OCI-LY7 (cell line): ENCODE measurements at regions not wholly inside any gene's neighbourhood (a gene's known extent, or its start where the extent isn't known, plus 50 kb on each side); places are given as distances from the start of the nearest gene placed in this dataset.

Experiments used
- BruUV-seq: library from RNA; stranded (reverse); fragments of 400-500 nt; replicated peaks from 2 replicates; lab custom pipeline; 2021; lab: Mats Ljungman, UMichigan
- CTCF ChIA-PET: fragments of 300-600 bp; sonication (Branson Sonifier 250); formaldehyde crosslinking; loops from one replicate; lab custom pipeline; 2022; ENCODE audit warnings: antibody characterized with exemption; ENCODE audit not compliant: unreplicated experiment; lab: Charles Lee
- POLR2A ChIA-PET: fragments of 300-600 bp; sonication (Branson Sonifier 250); formaldehyde crosslinking; loops from one replicate; lab custom pipeline; 2022; ENCODE audit warnings: antibody characterized with exemption; lab: Charles Lee
- DNase-seq: peaks from one replicate; pipeline ENCODE4 v3.0.0-alpha.2; 2015; ENCODE audit warnings: low spot score
- H2AFZ ChIP-seq: fragments of 200-600 bp; sonication (generic), shearing (Covaris generic); 2 replicates; pipeline ENCODE4 v1.6.1; 2014; ENCODE audit warnings: mild to moderate bottlenecking, antibody characterized with exemption, low read length, moderate library complexity
- H3K27ac ChIP-seq: fragments of 200-600 bp; sonication (generic); 2 replicates; pipeline ENCODE4 v1.5.1; 2014; ENCODE audit warnings: mixed run types, low read depth, mild to moderate bottlenecking, moderate library complexity, low read length, inconsistent platforms; ENCODE audit not compliant: poor library complexity, severe bottlenecking
- H3K36me3 ChIP-seq: fragments of 200-600 bp; sonication (generic); 2 replicates; pipeline ENCODE4 v1.6.1; 2014; ENCODE audit warnings: mild to moderate bottlenecking, antibody characterized with exemption, low read length, moderate library complexity, mixed read lengths; ENCODE audit not compliant: insufficient read depth
- H3K4me1 ChIP-seq: fragments of 200-600 bp; sonication (generic); 2 replicates; pipeline ENCODE4 v1.5.1; 2014; ENCODE audit warnings: mild to moderate bottlenecking, low read length; ENCODE audit not compliant: insufficient read depth, poor library complexity, severe bottlenecking
- H3K4me2 ChIP-seq: fragments of 200-600 bp; sonication (generic); 2 replicates; pipeline ENCODE4 v1.6.1; 2014; ENCODE audit warnings: mild to moderate bottlenecking, low read length
- H3K4me3 ChIP-seq: fragments of 200-600 bp; sonication (generic); 2 replicates; pipeline ENCODE4 v1.5.1; 2014; ENCODE audit warnings: mild to moderate bottlenecking, low read depth, low read length; ENCODE audit not compliant: poor library complexity, severe bottlenecking
- H3K79me2 ChIP-seq: fragments of 200-600 bp; sonication (generic); 2 replicates; pipeline ENCODE4 v1.6.1; 2016; ENCODE audit warnings: low read depth, mild to moderate bottlenecking, low read length, moderate library complexity, mixed read lengths; ENCODE audit not compliant: insufficient read depth
- H3K9me2 ChIP-seq: fragments of 200-600 bp; sonication (generic); 2 replicates; pipeline ENCODE4 v1.6.1; 2016; ENCODE audit warnings: mild to moderate bottlenecking, low read length, mixed read lengths; ENCODE audit not compliant: insufficient read depth
- H3K9me3 ChIP-seq: fragments of 200-600 bp; sonication (generic); 2 replicates; pipeline ENCODE4 v1.6.1; 2014; ENCODE audit warnings: mild to moderate bottlenecking, mixed run types, low read length, mixed read lengths
- H4K20me1 ChIP-seq: fragments of 200-600 bp; sonication (generic); 2 replicates; pipeline ENCODE4 v1.6.1; 2014; ENCODE audit warnings: mild to moderate bottlenecking, antibody characterized with exemption, low read length, moderate library complexity, mixed read lengths; ENCODE audit not compliant: insufficient read depth
- EZH2phosphoT487 ChIP-seq: fragments of 200-600 bp; sonication (generic); IDR thresholded peaks from 2 replicates; pipeline ENCODE4 v1.6.1; 2018; ENCODE audit warnings: low read depth, borderline replicate concordance, mild to moderate bottlenecking, mixed run types, antibody characterized with exemption, low read length, moderate library complexity, mixed read lengths
- intact Hi-C: fragments of 100-400 bp; cut with micrococcal nuclease; formaldehyde crosslinking; loops from one replicate; pipeline ENCODE4 v1.10.0; 2022; ENCODE audit not compliant: unreplicated experiment
- TF ChIP-seq, protein P1 (sequence below): fragments of 200-600 bp; sonication (generic); conservative IDR thresholded peaks from 2 replicates; pipeline ENCODE4 v1.5.1; 2014; ENCODE audit warnings: mild to moderate bottlenecking, antibody characterized with exemption, low read length, moderate library complexity, mixed read lengths

DNA sequence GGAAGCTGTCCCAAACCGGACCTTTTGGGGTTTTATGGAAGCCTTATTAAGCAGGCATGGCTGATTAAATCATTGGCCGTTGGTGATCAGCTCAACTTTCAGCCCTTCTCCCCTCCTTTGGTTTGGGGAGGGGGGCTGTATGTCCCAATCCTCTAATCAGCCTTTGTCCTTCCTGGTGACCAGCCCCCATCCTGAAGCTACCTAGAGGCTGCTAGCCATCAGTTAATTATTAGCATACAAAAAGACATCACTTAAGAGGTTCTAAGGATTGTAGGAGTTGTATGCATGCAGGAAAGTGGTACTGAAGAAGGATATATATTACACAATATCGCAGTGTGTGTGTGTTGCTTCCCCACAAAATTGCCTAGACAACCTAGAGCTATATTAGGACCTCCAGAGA lies 553.3 kb upstream of the FZD8 start:
- CTCF ChIA-PET, result no interaction called here
- TF ChIP-seq EZH2phosphoT487, result no peak
- TF ChIP-seq, protein P1, sequence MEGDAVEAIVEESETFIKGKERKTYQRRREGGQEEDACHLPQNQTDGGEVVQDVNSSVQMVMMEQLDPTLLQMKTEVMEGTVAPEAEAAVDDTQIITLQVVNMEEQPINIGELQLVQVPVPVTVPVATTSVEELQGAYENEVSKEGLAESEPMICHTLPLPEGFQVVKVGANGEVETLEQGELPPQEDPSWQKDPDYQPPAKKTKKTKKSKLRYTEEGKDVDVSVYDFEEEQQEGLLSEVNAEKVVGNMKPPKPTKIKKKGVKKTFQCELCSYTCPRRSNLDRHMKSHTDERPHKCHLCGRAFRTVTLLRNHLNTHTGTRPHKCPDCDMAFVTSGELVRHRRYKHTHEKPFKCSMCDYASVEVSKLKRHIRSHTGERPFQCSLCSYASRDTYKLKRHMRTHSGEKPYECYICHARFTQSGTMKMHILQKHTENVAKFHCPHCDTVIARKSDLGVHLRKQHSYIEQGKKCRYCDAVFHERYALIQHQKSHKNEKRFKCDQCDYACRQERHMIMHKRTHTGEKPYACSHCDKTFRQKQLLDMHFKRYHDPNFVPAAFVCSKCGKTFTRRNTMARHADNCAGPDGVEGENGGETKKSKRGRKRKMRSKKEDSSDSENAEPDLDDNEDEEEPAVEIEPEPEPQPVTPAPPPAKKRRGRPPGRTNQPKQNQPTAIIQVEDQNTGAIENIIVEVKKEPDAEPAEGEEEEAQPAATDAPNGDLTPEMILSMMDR, result no peak
- no peak overlapping the region for H2AFZ ChIP-seq
- H3K27ac ChIP-seq, result no peak overlapping the region
- H4K20me1 ChIP-seq, result no peaks in the 10 kb centered on the region
- intact Hi-C loops, result no loop called here
- 0 out of 2 replicates have a peak, but pooled peaks cover 4% of the 10 kb centered on the region for H3K9me3 ChIP-seq
- POLR2A ChIA-PET, result no interaction called here
- no peaks in the 10 kb centered on the region for H3K36me3 ChIP-seq
- no peaks in the 10 kb centered on the region for H3K4me1 ChIP-seq
- DNase-seq, result no peak
- H3K79me2 ChIP-seq, result no peaks in the 10 kb centered on the region
- no peak overlapping the region for H3K4me2 ChIP-seq
- no peak overlapping the region for H3K4me3 ChIP-seq
- no peaks in the 10 kb centered on the region for H3K9me2 ChIP-seq
- no TSS peak for BruUV-seq

DNA sequence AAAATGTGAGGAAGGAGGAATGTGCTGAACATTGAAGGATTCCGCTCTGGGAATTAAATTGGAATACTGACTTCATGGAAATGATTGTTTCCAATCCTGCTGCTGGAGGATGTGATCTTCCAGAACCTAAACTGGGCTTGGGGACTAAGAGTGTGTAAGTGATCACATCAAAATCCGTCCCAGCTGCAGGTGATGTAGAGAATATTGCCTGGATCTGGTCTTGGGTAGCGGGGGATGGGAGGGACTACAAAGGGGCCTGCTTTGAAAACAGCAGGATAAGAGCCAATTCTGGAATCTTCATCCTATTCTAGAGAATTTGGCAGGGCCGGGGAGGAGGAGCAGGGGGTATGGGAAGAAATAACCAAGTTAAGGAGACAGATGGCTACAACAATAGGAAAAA lies 552.2 kb upstream of the FZD8 start:
- Histone ChIP-seq H3K4me3 (no peak overlapping the region), H4K20me1 (no peaks in the 10 kb centered on the region), H3K9me3 (0 out of 2 replicates have a peak, but pooled peaks cover 4% of the 10 kb centered on the region), H3K4me1 (no peaks in the 10 kb centered on the region), H3K36me3 (no peaks in the 10 kb centered on the region), H3K79me2 (no peaks in the 10 kb centered on the region), H3K9me2 (no peaks in the 10 kb centered on the region), H3K27ac (no peak overlapping the region), H2AFZ (no peak overlapping the region), H3K4me2 (no peak overlapping the region)
- intact Hi-C loops, result no loop called here
- BruUV-seq, result no TSS peak
- ChIA-PET CTCF (no interaction called here), POLR2A (no interaction called here)
- DNase-seq, result no peak
- TF ChIP-seq, protein P1, result no peak
- TF ChIP-seq EZH2phosphoT487, result no peak

- Histone ChIP-seq H2AFZ (no peak overlapping the region), H4K20me1 (no peaks in the 10 kb centered on the region), H3K79me2 (no peaks in the 10 kb centered on the region), H3K9me3 (0 out of 2 replicates have a peak, but pooled peaks cover 4% of the 10 kb centered on the region), H3K27ac (no peak overlapping the region), H3K4me1 (no peaks in the 10 kb centered on the region), H3K9me2 (no peaks in the 10 kb centered on the region), H3K4me3 (no peak overlapping the region), H3K4me2 (no peak overlapping the region), H3K36me3 (no peaks in the 10 kb centered on the region)
- POLR2A ChIA-PET, result interaction anchor here (1.5 kb wide), 1 partner anchor 78 kb away, joined by 3 read pairs; no protein-coding TSS in a partner anchor
- CTCF ChIA-PET, result no interaction called here
- intact Hi-C loops, result no loop called here
- no peak for DNase-seq
- no TSS peak for BruUV-seq
- TF ChIP-seq, protein P1, result no peak
- no peak for TF ChIP-seq EZH2phosphoT487
Measured at GRCh38 chr10:36191009-36191408, 548.9 kb upstream of the FZD8 start.
